ENCODE measurements at regions not wholly inside any gene's neighbourhood (a gene's known extent, or its start where the extent isn't known, plus 50 kb on each side); places are given as distances from the start of the nearest gene placed in this dataset.

- DNase-seq (ENCODE audit: low spot score), result no peak
These were observed 151.0 kb upstream of the ATP2B1 start for GRCh38 chr12:89859508-89860220.

DNA sequence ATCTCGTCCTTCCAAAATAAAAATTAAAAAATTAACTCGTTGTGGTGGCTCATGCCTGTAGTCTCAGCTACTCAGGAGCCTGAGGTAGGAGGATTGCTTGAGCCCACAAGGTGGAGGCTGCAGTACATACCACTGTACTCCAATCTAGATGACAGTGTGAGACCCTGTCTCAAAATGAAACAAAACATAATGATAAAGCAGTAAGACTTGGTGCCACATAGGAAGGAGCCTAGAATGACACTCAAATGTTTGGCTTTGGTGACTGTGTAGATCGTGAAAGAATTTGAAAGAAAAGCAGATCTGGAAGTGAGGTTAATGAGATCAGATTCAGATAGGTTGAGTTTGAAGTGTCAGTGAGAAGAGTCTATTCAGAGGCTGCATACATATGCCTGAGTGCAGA lies 150.1 kb upstream of the ATP2B1 start:
- DNase-seq (ENCODE audit: low spot score), result no peak

GRCh38 chr12:89857652-89858274 lies 149.1 kb upstream of the ATP2B1 start:
- DNase-seq (ENCODE audit: low spot score), result no peak

DNA sequence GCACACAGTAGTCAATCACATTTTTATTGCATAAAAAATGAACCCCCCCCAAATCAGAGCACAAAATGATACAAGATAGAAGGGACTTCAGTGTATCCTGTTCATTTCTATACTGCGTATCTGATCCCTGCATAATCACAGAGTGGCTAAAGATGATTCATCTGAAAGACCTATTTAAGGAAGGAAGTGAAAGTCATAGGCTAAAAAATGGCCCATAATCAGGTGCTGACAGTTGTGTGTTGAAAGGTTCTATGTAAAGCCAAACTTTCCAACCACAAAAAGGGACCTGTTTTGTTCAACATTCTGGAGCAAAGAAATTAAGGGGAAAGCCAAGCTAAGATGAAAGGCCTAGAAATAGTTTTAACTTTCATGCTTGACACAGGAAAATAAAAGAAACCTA lies 147.8 kb upstream of the ATP2B1 start:
- DNase-seq (ENCODE audit: low spot score), result peak; percentile 61

DNA sequence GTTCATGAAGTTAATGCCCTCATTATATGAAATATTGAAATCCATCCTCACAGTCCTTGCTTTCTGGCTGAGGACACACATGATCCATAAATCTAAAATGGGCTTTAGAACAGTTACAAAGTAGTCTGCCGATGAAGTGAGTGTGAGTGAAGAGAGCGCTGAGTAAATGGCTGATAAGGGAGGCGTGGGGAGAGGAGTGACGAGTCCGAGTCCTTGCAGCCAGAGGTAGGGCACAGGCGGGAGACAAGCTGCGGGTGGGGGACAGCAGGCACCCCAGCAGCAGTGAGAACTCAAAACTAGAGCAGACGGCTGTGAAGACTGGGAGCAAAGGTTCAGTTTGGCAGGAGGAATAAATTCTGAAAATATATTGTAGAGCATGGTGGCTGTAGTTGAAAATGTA lies 140.1 kb upstream of the ATP2B1 start:
- DNase-seq (ENCODE audit: low spot score), result no peak

- no peak for DNase-seq (ENCODE audit: low spot score)
These were observed 137.9 kb upstream of the ATP2B1 start for GRCh38 chr12:89846473-89847055.

DNA sequence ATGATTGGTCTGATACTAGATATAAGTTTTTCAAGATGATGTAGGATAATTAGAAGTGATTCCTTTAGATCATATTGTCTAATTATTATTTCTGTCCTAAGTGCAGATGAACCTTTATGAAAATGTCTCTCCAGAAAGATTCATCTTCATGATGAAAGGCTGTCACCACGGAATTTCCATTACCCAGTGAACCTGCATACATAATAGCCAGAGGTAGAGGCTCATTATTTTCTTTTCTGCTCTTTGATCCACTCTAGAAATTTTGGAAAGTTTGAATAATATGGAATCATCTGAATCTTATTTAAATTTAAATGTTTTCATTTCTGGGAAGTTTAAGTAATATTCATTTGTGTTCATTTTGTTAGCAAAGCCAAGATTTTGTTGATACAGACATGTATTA lies 137.1 kb upstream of the ATP2B1 start:
- DNase-seq (ENCODE audit: low spot score), result no peak

DNA sequence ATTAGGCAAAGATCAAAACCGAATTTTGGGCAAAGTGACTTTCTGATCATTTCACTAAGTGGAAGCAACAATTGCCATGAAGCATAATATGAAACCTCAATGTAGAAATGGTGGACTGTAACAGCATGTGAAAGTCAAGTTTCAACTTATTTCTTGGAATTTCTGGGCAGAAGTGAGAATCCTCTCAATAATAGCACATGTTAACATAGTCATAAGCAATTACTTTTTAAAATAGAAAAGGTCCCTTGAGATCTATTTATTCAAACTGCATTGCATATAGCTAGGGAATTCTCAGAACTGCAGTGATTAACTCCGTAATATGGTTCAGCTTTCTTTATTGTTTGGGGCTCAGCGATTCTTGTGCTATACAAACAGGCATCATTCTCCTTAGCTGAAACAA lies 136.7 kb upstream of the ATP2B1 start:
- no peak for DNase-seq (ENCODE audit: low spot score)

- no peak for DNase-seq (ENCODE audit: low spot score)
These were observed 135.9 kb upstream of the ATP2B1 start for GRCh38 chr12:89844539-89844938.

DNA sequence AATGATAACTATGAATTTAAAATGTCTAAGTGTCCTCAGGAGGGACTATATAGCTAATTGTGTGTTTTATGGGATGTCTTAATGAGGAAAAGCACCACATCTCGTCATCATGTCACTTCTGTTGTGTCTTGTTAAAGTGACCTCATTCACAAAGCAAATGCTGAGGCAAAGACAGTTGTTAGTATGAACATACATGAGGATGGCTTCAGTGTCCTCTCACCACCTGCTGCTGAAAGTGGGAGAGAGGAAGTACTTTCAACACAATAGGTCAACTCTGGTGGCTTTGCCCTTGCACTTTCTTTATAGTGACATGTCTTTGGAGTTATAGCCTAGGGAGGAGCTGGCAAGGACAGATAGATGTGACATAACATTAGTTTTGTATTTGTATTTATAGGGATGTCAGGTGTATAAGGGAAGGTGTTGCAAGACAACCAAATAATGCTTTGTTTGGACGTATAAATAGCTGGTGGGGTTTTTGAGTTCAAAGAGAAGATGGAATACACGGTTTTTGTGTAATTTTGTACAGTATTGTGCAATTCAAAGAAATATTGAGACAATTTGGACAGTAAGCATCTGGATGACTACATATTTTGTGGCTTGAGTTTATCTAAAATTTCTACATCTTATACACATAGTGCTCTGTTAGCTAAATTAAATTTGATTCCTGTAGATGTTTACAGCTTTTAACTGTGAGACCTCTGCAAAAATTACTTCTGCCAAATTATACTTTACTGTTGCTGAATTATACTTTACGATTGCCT lies 131.7 kb upstream of the ATP2B1 start:
- no peak for DNase-seq (ENCODE audit: low spot score)

GRCh38 chr12:89839444-89839843 lies 130.8 kb upstream of the ATP2B1 start:
- no peak for DNase-seq (ENCODE audit: low spot score)

GRCh38 chr12:89838833-89839232 lies 130.2 kb upstream of the ATP2B1 start:
- DNase-seq (ENCODE audit: low spot score), result no peak

GRCh38 chr12:89836026-89836425 lies 127.4 kb upstream of the ATP2B1 start:
- DNase-seq (ENCODE audit: low spot score), result no peak

DNA sequence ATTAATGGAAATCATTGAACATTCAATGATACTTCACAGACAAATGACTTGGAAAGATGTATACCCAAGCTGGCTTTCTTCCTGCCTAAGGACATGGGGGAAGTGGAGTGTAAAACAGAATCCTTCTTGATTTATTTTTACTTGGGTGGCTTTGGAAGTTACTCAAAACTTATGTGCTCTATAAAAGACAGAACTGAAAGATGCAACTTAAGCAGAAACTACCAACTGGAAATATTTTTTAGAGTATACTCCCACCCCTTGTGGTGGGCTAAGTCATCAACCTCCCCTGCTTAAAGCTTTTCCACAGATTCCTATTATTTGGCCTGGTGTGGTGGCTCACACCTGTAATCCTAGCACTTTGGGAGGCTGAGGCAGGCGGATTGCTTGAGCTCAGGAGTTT lies 126.0 kb upstream of the ATP2B1 start:
- DNase-seq (ENCODE audit: low spot score), result no peak

GRCh38 chr12:89833337-89834252 lies 125.0 kb upstream of the ATP2B1 start:
- DNase-seq (ENCODE audit: low spot score), result no peak

- DNase-seq (ENCODE audit: low spot score), result no peak
These were observed 123.7 kb upstream of the ATP2B1 start for GRCh38 chr12:89832336-89832735.

DNA sequence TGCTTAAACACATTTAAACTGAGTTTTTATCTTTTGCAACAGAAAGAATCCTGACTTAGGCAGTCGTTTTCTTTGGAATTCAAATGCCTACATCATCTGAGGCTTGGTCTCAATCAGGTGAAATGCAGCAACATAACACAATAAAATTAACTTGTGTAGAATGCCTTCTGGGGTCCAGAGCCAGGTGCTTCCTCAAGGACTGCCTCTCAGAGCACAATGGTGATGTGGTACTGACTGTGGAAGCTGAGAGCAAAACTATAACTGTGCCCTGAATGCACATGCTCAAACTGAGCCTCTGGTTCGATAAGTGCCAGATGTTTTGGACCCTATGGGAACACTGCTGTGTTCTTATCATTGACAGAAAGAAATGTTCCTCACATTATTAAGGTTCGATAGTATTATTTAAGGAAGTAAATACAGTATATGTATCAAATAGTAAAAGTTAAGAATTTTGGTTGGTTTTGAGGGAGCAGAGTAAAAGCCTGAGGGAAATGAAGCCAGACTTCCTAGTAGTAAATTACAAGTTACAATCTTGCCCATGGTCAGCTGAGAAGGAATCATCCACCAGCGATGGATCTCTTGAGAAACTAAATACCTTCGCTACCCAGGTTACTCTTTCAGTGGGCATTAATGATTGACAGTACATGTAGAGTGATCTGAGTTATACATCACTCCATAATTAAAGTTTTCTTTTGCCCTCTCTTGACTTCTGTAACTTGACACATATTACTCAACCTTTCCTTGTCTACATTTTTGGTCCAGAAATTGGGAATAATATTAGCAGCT lies 122.9 kb upstream of the ATP2B1 start:
- DNase-seq (ENCODE audit: low spot score), result no peak

DNA sequence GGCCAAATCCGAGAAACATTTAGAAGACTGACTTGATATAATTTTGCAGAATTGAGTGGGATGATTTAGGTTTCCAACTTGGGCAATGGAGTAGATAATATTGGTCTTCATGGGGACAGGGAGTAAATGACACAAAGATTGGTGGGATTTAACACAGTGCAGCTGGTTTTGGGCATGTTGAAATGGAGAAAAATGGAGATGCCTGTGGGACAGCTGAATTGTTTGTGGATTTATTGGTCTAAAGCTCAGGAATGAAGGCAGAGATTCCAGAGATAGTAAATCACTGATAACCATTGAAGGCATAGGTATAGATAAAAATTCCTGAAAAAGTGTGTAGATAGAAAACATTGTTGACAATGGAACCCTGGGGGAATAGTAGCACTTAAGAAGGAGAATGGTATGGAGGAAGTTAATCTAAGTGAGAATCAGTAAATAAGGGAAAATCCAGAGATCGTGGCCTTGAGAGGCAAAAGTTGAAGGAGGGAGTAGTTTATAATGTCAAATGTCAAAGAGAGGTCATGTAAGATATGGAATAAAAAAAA lies 120.9 kb upstream of the ATP2B1 start:
- no peak for DNase-seq (ENCODE audit: low spot score)

GRCh38 chr12:89828575-89828974 lies 119.9 kb upstream of the ATP2B1 start:
- no peak for DNase-seq (ENCODE audit: low spot score)

DNA sequence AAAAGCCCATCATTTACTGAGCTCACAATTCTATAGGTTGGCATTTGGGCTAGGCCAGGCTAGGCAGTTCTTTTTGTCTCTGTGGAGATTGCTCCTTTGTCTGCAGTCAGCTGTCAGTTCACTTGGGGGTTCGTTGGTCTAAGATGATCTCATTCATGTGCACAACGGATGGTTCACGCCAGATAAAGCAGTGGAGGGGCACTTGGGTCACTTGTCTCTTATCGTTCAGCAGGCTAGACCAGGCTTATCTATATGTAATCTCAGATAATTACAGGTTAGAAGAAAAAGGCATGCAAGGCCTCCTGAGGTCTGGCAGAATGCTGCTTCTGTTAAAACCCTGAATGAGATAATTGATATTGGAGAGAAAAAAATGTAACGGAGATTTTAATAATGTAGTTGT lies 119.0 kb upstream of the ATP2B1 start:
- DNase-seq (ENCODE audit: low spot score), result no peak

- no peak for DNase-seq (ENCODE audit: low spot score)
These were observed 117.8 kb upstream of the ATP2B1 start for GRCh38 chr12:89826468-89826867.
